ENCODE measurements at regions not wholly inside any gene's neighbourhood (a gene's known extent, or its start where the extent isn't known, plus 50 kb on each side); places are given as distances from the start of the nearest gene placed in this dataset.

DNA sequence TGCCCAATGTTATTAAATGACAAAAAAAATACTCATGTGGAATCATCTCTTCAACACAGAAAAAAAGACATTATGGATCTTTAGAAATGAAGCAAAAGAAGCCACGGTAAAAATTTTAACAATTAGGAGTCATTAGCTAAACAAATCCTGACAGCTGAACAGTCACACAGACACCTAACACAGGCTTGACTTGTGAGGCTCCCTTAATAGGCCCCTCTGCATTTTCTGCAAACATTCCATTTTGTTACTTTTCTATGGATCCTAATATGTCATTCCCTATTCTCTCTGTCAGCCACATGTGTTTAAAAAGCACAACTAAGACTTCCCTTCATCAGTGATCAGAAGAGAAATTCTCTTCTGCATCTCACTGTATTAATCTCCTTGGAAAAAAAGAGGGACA, 1331.5 kb downstream of the CDH8 start:
- H3K4me1 Mint-ChIP-seq, result no peaks in the 10 kb centered on the region
- Histone ChIP-seq H3K79me2 (replicated peaks; ENCODE audit: insufficient read depth) (no peaks in the 10 kb centered on the region), H3K4me1 (ENCODE audit: insufficient read depth) (no peaks in the 10 kb centered on the region), H3K36me3 (ENCODE audit: insufficient read depth) (no peaks in the 10 kb centered on the region), H3K27me3 (ENCODE audit: insufficient read depth) (no peaks in the 10 kb centered on the region), H2AFZ (no peak overlapping the region), H3K9me2 (ENCODE audit: insufficient read depth) (no peaks in the 10 kb centered on the region), H3K4me2 (no peak overlapping the region), H3F3A (replicated peaks; ENCODE audit: low read depth) (no peaks in the 10 kb centered on the region), H4K20me1 (replicated peaks; ENCODE audit: insufficient read depth) (no peaks in the 10 kb centered on the region), H3K27ac (ENCODE audit: low read depth) (no peak overlapping the region), H3K4me3 (no peak overlapping the region)
- DNase-seq (ENCODE audit: low spot score) (no peak), ATAC-seq (no peak)
- no peaks in the 10 kb centered on the region for H3K27me3 Mint-ChIP-seq (ENCODE audit: insufficient read depth, low read depth, poor library complexity)
- no peaks in the 10 kb centered on the region; the same call in 2 of the 3 replicates for H3K9me3 Mint-ChIP-seq
- H3K4me3 Mint-ChIP-seq, result no peak overlapping the region
- no peak for TF ChIP-seq NANOG (IDR thresholded peaks at IDR 0.05; ENCODE audit: borderline replicate concordance)
- TF ChIP-seq ZNF114 (CRISPR knock-in tag; IDR thresholded peaks at IDR 0.05), result no peak
- no peak for TF ChIP-seq STAT1 (IDR thresholded peaks at IDR 0.05; ENCODE audit: unreplicated experiment)
- TF ChIP-seq, protein P1, sequence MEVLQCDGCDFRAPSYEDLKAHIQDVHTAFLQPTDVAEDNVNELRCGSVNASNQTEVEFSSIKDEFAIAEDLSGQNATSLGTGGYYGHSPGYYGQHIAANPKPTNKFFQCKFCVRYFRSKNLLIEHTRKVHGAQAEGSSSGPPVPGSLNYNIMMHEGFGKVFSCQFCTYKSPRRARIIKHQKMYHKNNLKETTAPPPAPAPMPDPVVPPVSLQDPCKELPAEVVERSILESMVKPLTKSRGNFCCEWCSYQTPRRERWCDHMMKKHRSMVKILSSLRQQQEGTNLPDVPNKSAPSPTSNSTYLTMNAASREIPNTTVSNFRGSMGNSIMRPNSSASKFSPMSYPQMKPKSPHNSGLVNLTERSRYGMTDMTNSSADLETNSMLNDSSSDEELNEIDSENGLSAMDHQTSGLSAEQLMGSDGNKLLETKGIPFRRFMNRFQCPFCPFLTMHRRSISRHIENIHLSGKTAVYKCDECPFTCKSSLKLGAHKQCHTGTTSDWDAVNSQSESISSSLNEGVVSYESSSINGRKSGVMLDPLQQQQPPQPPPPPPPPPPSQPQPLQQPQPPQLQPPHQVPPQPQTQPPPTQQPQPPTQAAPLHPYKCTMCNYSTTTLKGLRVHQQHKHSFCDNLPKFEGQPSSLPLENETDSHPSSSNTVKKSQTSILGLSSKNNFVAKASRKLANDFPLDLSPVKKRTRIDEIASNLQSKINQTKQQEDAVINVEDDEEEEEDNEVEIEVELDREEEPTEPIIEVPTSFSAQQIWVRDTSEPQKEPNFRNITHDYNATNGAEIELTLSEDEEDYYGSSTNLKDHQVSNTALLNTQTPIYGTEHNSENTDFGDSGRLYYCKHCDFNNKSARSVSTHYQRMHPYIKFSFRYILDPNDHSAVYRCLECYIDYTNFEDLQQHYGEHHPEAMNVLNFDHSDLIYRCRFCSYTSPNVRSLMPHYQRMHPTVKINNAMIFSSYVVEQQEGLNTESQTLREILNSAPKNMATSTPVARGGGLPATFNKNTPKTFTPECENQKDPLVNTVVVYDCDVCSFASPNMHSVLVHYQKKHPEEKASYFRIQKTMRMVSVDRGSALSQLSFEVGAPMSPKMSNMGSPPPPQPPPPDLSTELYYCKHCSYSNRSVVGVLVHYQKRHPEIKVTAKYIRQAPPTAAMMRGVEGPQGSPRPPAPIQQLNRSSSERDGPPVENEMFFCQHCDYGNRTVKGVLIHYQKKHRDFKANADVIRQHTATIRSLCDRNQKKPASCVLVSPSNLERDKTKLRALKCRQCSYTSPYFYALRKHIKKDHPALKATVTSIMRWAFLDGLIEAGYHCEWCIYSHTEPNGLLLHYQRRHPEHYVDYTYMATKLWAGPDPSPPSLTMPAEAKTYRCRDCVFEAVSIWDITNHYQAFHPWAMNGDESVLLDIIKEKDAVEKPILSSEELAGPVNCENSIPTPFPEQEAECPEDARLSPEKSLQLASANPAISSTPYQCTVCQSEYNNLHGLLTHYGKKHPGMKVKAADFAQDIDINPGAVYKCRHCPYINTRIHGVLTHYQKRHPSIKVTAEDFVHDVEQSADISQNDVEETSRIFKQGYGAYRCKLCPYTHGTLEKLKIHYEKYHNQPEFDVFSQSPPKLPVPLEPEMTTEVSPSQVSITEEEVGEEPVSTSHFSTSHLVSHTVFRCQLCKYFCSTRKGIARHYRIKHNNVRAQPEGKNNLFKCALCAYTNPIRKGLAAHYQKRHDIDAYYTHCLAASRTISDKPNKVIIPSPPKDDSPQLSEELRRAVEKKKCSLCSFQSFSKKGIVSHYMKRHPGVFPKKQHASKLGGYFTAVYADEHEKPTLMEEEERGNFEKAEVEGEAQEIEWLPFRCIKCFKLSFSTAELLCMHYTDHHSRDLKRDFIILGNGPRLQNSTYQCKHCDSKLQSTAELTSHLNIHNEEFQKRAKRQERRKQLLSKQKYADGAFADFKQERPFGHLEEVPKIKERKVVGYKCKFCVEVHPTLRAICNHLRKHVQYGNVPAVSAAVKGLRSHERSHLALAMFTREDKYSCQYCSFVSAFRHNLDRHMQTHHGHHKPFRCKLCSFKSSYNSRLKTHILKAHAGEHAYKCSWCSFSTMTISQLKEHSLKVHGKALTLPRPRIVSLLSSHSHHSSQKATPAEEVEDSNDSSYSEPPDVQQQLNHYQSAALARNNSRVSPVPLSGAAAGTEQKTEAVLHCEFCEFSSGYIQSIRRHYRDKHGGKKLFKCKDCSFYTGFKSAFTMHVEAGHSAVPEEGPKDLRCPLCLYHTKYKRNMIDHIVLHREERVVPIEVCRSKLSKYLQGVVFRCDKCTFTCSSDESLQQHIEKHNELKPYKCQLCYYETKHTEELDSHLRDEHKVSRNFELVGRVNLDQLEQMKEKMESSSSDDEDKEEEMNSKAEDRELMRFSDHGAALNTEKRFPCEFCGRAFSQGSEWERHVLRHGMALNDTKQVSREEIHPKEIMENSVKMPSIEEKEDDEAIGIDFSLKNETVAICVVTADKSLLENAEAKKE (CRISPR knock-in tag; IDR thresholded peaks at IDR 0.05), result no peak
- TF ChIP-seq CREB1 (CRISPR knock-in tag; IDR thresholded peaks at IDR 0.05; ENCODE audit: low read depth), result no peak
- TF ChIP-seq, protein P2, sequence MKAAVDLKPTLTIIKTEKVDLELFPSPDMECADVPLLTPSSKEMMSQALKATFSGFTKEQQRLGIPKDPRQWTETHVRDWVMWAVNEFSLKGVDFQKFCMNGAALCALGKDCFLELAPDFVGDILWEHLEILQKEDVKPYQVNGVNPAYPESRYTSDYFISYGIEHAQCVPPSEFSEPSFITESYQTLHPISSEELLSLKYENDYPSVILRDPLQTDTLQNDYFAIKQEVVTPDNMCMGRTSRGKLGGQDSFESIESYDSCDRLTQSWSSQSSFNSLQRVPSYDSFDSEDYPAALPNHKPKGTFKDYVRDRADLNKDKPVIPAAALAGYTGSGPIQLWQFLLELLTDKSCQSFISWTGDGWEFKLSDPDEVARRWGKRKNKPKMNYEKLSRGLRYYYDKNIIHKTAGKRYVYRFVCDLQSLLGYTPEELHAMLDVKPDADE (IDR thresholded peaks at IDR 0.05), result no peak
- no peak for TF ChIP-seq EZH2 (IDR thresholded peaks at IDR 0.05; ENCODE audit: low read depth, unreplicated experiment)
- no peak for TF ChIP-seq ZNF331 (CRISPR knock-in tag; IDR thresholded peaks at IDR 0.05; ENCODE audit: low read depth)
- no peak for TF ChIP-seq POLR2AphosphoS5 (IDR thresholded peaks at IDR 0.05; ENCODE audit: low read depth)
- TF ChIP-seq EZH2phosphoT487 (IDR thresholded peaks at IDR 0.05; ENCODE audit: unreplicated experiment), result no peak
- TF ChIP-seq, protein P3, sequence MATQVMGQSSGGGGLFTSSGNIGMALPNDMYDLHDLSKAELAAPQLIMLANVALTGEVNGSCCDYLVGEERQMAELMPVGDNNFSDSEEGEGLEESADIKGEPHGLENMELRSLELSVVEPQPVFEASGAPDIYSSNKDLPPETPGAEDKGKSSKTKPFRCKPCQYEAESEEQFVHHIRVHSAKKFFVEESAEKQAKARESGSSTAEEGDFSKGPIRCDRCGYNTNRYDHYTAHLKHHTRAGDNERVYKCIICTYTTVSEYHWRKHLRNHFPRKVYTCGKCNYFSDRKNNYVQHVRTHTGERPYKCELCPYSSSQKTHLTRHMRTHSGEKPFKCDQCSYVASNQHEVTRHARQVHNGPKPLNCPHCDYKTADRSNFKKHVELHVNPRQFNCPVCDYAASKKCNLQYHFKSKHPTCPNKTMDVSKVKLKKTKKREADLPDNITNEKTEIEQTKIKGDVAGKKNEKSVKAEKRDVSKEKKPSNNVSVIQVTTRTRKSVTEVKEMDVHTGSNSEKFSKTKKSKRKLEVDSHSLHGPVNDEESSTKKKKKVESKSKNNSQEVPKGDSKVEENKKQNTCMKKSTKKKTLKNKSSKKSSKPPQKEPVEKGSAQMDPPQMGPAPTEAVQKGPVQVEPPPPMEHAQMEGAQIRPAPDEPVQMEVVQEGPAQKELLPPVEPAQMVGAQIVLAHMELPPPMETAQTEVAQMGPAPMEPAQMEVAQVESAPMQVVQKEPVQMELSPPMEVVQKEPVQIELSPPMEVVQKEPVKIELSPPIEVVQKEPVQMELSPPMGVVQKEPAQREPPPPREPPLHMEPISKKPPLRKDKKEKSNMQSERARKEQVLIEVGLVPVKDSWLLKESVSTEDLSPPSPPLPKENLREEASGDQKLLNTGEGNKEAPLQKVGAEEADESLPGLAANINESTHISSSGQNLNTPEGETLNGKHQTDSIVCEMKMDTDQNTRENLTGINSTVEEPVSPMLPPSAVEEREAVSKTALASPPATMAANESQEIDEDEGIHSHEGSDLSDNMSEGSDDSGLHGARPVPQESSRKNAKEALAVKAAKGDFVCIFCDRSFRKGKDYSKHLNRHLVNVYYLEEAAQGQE (IDR thresholded peaks at IDR 0.05; ENCODE audit: unreplicated experiment), result no peak
- no peaks in the 10 kb centered on the region for H3K36me3 Mint-ChIP-seq (ENCODE audit: low read depth)
- H3K27ac Mint-ChIP-seq, result no peak overlapping the region
